ENCODE measurements at regions not wholly inside any gene's neighbourhood (a gene's known extent, or its start where the extent isn't known, plus 50 kb on each side); places are given as distances from the start of the nearest gene placed in this dataset.

DNA sequence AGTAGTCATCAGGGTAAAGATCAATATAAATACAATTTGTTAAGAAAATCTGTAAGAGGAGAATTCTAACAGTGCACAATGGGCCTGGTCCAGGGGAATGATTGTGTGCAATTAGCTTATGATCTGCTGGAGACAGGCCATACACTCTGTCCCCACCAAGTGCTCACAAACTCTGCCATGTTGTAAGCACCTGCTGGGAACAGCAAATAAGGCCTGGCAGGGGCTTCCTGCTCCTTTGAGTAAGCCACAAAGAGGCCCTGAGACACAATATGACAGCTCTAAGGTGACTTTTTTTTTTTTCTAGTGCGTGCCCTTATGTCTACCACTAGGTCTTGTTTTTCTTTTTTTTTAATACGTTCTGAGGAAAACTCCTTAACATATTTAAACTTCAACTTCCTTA, 866.3 kb upstream of the PCDH7 start:
- TF ChIP-seq ZNF362 (tag by site-specific recombination; IDR thresholded peaks at IDR 0.05) (no peak), ZNF335 (tag by site-specific recombination; conservative IDR thresholded peaks at IDR 0.05) (no peak), ZIC2 (tag by site-specific recombination; IDR thresholded peaks at IDR 0.05) (no peak), ZNF148 (tag by site-specific recombination; IDR thresholded peaks at IDR 0.05; ENCODE audit: borderline replicate concordance) (no peak), ZFP3 (tag by site-specific recombination; IDR thresholded peaks at IDR 0.05; ENCODE audit: low read depth) (no peak), ZFP41 (tag by site-specific recombination; IDR thresholded peaks at IDR 0.05; ENCODE audit: borderline replicate concordance) (no peak), ZNF350 (tag by site-specific recombination; IDR thresholded peaks at IDR 0.05) (no peak), ZBTB7A (tag by site-specific recombination; IDR thresholded peaks at IDR 0.05; ENCODE audit: low read depth) (no peak), HOXC10 (CRISPR knock-in tag; IDR thresholded peaks at IDR 0.05) (no peak), MYNN (tag by site-specific recombination; IDR thresholded peaks at IDR 0.05; ENCODE audit: borderline replicate concordance) (no peak), ZNF10 (tag by site-specific recombination; IDR thresholded peaks at IDR 0.05) (no peak), ZNF302 (tag by site-specific recombination; IDR thresholded peaks at IDR 0.05; ENCODE audit: low read depth) (no peak), TCF7L2 (IDR thresholded peaks at IDR 0.05; ENCODE audit: borderline replicate concordance, low read depth, low read length) (no peak), SCRT1 (tag by site-specific recombination; IDR thresholded peaks at IDR 0.05; ENCODE audit: borderline replicate concordance) (no peak), ZNF433 (tag by site-specific recombination; IDR thresholded peaks at IDR 0.05; ENCODE audit: low read depth) (no peak), ZNF701 (tag by site-specific recombination; IDR thresholded peaks at IDR 0.05) (no peak), ZNF600 (tag by site-specific recombination; IDR thresholded peaks at IDR 0.05) (no peak), ZNF621 (tag by site-specific recombination; IDR thresholded peaks at IDR 0.05) (no peak)
- Histone ChIP-seq H3K36me3 (ENCODE audit: control insufficient read depth in 2 of 2, insufficient read depth in 1 of 2, low read length in 2 of 2) (no peaks in the 10 kb centered on the region), H3K9me3 (ENCODE audit: control insufficient read depth, insufficient read depth, low read depth, low read length) (no peaks in the 10 kb centered on the region), H3K4me3 (ENCODE audit: low read depth, low read length) (no peak overlapping the region), H3K27ac (ENCODE audit: extremely low read depth, low read depth, low read length) (no peak overlapping the region), H3K4me1 (ENCODE audit: control insufficient read depth, insufficient read depth, low read length) (no peaks in the 10 kb centered on the region)
- CTCF ChIA-PET, result interaction anchor here (0.6 kb wide), 2 partner anchors 132 to 641 kb away, joined by 3 to 4 read pairs; no protein-coding TSS in a partner anchor
- POLR2A ChIA-PET, result no interaction called here

DNA sequence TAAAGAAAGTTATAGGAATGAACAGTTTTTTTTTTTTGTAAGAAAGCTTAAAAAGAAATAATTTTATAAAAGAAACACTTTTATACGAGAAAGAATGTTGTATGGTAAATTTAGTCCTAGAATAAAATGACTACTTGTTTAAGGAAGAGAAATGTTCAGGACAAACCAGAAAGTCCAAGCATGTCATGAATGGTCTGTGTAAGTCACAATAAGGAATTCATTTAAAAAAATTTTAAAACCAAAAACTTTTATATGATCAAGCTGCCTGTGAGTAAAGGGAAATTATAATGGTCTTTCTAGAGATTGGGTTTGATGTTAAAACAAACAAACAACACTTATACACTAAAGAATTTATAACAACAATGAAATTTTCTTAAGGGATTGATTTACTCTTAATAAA, 858.9 kb upstream of the PCDH7 start:
- POLR2A ChIA-PET, result no interaction called here
- Histone ChIP-seq H3K27ac (ENCODE audit: extremely low read depth, low read depth, low read length) (no peak overlapping the region), H3K4me1 (ENCODE audit: control insufficient read depth, insufficient read depth, low read length) (no peaks in the 10 kb centered on the region), H3K36me3 (ENCODE audit: control insufficient read depth in 2 of 2, insufficient read depth in 1 of 2, low read length in 2 of 2) (no peaks in the 10 kb centered on the region), H3K4me3 (ENCODE audit: low read depth, low read length) (no peak overlapping the region), H3K9me3 (ENCODE audit: control insufficient read depth, insufficient read depth, low read depth, low read length) (no peaks in the 10 kb centered on the region)
- TF ChIP-seq TRIM28 (IDR thresholded peaks at IDR 0.05; ENCODE audit: borderline replicate concordance, low read length), result 0 out of 2 replicates have a peak, but pooled peaks have one; percentile 42
- TF ChIP-seq SETDB1 (IDR thresholded peaks at IDR 0.05; ENCODE audit: insufficient read length, low read length), result peak; percentile 84
- no peak for TF ChIP-seq GLIS1 (tag by site-specific recombination; IDR thresholded peaks at IDR 0.05)
- CTCF ChIA-PET, result interaction anchor here (0.6 kb wide), 1 partner anchor 1345 kb away, joined by 3 read pairs; no protein-coding TSS in a partner anchor

GRCh38 chr4:29867412-29867811, 852.8 kb upstream of the PCDH7 start:
- no peaks in the 10 kb centered on the region for H3K9me3 ChIP-seq (ENCODE audit: control insufficient read depth, insufficient read depth, low read depth, low read length)
- no peak overlapping the region for H3K4me3 ChIP-seq (ENCODE audit: low read depth, low read length)
- no peaks in the 10 kb centered on the region for H3K4me1 ChIP-seq (ENCODE audit: control insufficient read depth, insufficient read depth, low read length)
- ChIA-PET CTCF (no interaction called here), POLR2A (no interaction called here)
- no peak overlapping the region for H3K27ac ChIP-seq (ENCODE audit: extremely low read depth, low read depth, low read length)
- no peaks in the 10 kb centered on the region for H3K36me3 ChIP-seq (ENCODE audit: control insufficient read depth in 2 of 2, insufficient read depth in 1 of 2, low read length in 2 of 2)
- TF ChIP-seq ZNF473 (tag by site-specific recombination; IDR thresholded peaks at IDR 0.05) (no peak), HOXD13 (CRISPR knock-in tag; IDR thresholded peaks at IDR 0.05; ENCODE audit: borderline replicate concordance) (no peak), ZBTB49 (tag by site-specific recombination; IDR thresholded peaks at IDR 0.05; ENCODE audit: low read depth) (no peak), TCF7L2 (IDR thresholded peaks at IDR 0.05; ENCODE audit: borderline replicate concordance, low read depth, low read length) (no peak), ZNF248 (tag by site-specific recombination; IDR thresholded peaks at IDR 0.05) (no peak), ZNF692 (tag by site-specific recombination; IDR thresholded peaks at IDR 0.05) (no peak), MZF1 (tag by site-specific recombination; IDR thresholded peaks at IDR 0.05; ENCODE audit: borderline replicate concordance) (no peak), ZNF10 (tag by site-specific recombination; IDR thresholded peaks at IDR 0.05) (no peak)
